Astrocyte of the hippocampus (primary cell): ENCODE measurements at regions not wholly inside any gene's neighbourhood (a gene's known extent, or its start where the extent isn't known, plus 50 kb on each side); places are given as distances from the start of the nearest gene placed in this dataset.
"Not testable (repeated sequence)": the region's sequence is repeated elsewhere in the genome, so short reads cannot be mapped to it uniquely, and the experiment has no call there.

Experiments used
- DNase-seq: peaks from one replicate; pipeline ENCODE4 v3.0.0; 2011; ENCODE audit warnings: low read depth, low spot score

DNA sequence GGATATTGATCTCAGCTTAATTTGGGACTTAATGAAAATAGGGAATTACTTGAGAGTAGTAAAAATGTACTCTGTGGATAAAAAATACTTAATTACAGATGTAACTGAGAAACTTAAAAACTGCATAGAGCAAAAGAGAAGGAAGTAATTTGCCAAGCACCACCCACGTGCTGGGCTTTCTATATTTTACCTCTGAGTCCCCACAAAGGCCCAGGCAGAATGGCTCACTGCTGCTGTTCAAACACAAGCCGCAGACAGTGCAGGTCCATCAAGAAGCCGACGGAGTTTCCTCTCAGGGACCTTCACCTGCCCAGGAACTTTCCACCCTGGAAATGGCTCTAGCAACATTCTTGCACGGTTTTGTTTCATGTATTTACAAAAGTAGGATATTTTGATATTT, 77.2 kb upstream of the TRPM1 start:
- DNase-seq: no peak

DNA sequence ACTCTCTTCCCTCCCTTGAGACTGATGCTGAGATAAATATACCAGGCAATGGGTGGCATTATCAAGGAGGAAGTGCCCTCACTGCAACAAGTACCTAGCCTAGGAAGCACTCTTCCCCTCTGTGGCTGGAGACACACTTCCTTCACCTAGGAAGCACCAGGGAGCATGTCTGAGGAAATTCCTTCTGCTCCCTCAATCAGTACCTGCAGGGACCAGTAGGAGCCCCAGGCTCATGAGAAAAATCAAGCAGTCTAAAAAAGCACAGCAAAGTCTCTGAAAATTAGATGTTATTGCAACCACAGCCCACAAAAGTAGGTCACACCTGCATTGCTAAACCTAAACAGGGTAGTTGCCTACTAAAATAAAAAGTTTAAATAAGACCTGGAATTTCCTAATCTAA, 78.2 kb upstream of the TRPM1 start:
- DNase-seq: no peak

DNA sequence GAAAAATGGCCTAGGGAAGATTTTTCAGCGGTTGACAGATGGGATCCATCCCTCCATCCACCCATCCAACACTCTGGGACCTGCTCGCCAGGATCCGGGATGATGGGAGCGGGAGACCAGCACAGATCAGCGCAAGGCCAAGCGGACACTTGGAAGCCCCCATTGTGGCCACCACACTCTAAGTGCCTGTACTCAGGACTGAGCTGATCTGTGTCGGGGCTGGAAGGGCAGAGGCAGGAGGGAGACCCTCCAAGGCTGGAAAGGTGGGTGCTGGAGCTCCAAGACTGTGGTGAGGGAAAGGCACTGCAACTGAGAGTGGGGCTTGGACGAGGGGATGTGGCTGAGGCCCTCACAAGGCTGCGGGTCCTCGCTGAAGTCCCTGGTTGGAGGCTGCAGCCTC, 91.8 kb upstream of the TRPM1 start:
- no peak for DNase-seq

DNA sequence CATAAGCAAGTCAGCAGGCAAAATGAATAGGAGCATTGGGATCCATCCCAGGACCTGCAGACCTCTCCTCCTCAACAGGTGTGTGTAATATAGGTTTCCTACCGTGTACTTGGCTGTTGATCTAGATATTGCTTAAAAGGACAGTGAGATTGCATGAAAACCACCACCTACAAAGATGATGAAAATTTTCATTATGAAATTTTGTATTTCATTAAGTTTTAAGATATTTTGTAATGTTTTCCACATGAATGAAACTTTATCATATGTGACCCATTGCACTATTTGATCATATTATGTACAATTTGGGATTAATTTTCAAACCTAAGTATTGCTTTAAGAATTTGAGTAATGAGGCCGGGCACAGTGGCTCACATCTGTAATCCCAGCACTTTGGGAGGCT, 94.3 kb upstream of the TRPM1 start:
- DNase-seq: no peak

DNA sequence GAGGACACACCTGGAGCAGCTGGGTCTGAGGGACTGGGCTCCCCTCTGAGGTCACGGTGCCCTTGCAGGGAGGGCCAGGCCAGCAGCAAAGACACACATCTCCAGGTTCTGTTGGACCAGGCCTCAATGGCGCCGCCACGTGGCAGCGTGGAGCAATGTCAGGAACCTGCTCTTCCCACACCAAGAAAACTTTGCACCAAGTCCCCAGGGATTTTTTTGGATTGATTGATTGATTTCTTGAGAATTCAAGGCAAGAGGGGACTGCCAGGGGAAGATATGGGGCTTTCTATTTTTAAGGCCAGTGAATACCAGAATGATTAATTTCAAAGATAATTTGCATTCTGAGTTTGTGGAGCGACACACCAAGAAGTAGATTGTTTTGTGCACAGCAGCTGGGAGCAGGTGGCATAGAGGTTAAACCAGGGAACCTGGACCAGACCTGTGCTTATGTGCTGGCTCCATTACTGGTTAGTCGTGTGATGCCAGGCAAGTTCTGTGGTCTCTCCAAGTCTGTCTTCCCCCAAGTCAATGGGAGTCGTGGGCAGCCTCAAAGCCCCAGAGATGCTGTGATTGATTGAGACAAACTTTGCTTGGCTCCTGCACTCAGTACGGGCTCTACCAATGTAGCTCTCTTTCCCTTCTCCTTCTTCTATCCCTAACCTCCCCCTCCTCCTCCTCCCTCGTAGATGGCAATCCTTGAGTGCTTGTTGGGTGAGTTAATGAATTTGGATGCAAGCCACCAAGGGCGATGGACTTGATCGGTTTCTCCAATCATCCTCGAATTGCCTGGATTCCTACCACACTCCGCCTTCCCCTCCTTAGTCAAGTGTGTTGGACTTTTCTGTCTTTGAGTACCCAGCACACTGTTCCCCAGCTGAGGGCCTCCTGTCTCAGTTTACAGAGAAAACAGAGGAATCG, 96.2 kb upstream of the TRPM1 start:
- DNase-seq: peak; percentile 27

DNA sequence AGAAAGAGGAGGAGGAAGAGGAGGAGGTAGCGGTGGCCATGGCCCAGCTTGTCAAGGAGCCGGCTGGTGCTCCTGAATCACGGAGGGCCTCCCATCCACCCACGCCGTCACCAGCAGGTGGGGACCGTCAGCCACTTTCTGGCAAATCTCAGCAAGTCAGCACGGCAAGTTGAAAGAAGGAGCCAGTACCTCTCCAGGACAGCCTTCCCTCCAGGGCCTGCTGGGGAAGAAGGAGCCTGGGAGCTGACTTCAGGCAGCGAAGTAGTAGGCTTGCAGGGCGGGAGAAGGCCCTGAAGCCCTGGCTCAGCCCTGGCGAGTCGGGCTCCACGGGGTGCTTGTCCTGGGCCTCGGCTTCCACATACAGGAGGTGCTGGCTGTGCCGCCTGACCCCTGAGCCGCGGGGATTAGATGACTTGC, 99.2 kb upstream of the TRPM1 start:
- DNase-seq: peak; percentile 46

DNA sequence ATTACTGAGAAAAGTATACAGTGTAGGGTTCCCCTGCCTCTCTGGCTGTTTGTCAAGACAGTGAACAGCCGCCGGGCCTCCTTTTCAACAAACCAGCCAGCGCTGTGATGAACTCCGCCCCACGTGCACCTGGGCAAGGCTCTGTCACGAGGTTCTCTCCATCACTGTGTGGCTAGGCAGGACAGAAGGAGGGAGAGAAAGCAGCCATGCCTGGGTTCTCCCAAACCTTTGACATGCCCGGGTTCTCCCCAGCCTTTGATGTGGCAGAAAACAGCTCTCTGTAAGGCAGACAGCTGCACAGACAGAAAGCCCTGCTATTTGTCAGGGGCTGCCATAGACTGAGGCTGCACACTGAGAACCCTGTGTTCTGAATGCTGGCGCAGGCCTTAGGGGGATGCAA, 101.4 kb upstream of the TRPM1 start:
- no peak for DNase-seq

DNA sequence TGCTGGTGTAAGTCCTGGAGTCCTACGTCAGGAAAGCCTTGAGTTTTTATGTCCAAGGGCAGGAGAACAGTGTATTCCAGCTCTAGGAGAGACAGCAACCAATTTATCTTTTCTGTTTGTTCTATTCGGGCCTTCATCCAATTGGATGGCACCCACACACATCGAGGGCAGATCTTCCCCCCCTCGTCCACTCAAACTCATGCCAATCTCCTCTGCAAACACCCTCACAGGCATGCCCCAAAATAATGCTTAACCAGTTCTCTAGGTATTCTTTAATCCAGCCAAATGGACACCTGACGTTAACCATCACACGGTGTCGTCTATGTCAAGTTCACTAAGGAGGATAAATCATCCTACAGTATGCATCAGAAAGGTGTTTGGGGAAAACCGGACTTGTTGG, 102.5 kb upstream of the TRPM1 start:
- DNase-seq: no peak

DNA sequence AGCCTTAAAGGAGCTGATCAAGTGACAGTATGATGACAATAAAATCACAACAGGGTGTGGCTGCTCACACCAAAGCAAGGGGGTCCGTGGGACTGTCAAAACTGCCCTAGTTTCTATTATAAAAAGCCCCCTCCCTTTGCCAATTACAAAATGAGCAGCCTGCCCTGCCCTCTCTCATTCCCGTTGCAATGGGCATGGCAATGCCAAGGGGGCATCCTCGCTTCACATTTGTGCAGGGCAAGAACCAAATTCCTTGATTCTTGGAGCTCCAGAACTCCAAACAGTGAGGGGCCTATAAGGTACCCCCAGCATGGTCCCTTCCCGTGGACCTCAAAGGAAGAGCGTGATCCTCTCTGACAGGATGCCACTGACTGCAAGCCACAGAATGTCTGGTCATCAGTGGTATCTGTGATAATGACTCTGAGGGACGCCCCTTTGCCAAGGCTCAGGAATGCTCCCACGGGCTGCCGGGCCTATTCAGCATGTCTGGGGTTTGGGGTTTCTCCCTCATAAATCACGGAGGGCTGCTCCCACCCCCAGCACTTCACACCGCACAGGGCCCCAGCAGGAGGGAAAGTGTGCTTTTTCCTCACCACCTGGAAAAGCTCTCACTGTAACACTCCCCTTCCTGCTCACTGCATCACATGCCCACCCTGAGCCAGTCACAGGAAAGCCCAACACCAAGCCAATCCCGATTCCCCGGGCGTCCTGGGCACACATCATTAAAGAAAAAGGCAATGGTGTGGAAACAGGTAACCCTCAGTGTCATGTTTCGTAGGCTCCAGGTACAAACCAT, 105.1 kb upstream of the TRPM1 start:
- DNase-seq: no peak

DNA sequence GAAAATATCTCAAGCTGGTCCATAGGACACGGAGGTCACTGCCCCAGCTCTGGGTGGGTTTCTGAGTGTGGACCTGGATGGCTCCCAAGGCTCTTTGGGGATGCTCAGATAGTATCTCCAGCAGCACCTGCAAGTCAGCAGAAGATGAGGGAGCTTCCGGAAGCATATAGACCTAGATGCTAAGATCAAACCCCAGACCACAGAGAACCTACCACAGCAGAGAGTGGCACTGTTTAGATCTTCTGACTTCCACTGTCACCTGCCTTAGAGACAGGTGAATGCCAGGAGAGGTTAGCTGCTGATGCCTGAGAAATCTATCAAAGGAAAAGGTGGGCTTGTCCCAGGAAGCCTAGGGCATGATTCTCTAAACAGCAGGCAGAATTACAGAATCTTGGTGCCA, 105.7 kb upstream of the TRPM1 start:
- DNase-seq: no peak

DNA sequence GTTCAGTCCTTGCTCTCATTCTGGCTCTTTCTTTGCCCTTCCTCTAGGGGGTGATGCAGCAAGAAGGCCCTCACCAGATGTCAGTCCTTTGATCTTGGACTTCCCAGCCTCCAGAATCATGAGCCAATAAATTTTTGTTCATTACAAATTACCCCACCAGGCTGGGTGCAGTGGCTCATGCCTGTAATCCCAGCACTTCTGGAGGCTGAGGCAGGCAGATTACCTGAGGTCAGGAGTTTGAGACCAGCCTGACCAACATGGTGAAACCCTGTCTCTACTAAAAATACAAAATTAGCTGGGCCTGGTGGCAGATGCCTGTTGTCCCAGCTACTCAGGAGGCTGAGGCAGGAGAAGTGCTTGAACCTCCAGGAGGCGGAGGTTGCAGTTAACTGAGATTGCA, 106.3 kb upstream of the TRPM1 start:
- DNase-seq: not testable (repeated sequence)

DNA sequence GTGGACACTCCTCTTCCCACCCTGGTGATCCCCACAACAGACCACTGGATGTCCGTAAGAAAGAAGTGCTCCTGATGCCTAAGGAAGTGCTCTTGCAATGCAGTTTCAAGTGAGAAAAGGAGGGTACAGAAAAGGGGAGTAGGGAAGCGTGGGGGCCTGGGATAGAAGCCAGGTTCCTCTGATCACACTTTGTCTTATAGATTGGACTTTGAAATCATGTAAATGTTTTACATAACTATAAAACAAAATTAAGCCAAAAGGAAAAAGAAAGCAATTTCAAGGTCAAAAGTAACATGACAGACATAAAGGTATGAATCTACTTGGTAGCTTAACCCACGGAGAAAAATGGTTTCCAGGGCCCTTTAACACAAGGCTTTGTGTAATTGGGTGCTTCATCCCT, 107.3 kb upstream of the TRPM1 start:
- DNase-seq: no peak

DNA sequence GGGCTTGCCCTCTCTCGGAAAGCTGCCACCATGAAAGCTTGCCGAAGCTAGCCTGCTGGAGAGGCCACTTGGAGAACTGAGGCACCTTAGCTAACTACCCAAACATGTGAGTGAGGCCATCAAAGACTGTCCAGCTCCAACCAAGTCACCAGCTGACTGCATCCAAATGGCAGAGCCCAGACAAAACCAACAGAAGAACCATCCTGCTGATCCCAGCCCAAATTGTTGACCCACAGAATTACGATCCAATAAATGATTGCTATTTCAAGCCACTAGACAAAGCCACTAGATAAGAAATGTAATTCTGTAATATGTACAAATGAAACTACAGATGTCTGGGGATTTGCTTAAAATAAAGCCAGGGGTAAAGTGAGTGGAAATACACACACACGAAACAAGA, 109.8 kb upstream of the TRPM1 start:
- DNase-seq: no peak

DNA sequence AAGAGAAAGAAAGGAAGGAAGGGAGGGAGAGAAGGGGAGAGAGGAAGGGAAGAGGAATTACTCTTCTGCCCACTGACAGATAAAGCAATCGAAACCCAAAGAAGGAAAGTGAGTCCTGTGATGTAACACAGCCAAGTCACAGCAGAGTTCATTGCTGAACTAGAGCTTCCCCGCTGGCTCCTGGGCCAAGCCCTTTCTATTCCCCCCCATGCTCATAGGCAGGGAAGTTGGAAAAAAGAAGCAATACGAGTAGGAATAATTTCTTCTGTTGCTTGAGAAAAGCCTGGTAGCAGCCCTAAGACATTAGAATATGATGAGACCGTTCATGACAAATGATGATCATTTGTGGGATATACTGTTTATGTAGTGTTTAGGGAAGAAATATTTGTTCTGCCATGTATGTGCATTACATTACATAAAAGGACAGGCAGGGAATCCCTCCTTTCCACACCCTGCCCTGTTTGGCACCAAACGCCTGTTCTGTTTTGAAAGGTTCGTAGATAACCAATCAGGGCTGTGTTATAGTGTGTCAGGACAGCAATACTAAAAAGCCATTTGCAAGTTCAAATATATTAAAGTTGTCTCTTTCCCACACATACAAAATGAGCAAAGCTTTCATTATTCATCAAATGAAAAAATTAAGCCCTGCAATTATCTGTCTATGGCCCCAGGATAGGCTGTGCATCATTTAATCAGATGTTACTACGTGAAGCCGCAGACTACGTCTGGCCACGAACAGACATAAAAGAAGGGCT, 111.0 kb upstream of the TRPM1 start:
- no peak for DNase-seq

DNA sequence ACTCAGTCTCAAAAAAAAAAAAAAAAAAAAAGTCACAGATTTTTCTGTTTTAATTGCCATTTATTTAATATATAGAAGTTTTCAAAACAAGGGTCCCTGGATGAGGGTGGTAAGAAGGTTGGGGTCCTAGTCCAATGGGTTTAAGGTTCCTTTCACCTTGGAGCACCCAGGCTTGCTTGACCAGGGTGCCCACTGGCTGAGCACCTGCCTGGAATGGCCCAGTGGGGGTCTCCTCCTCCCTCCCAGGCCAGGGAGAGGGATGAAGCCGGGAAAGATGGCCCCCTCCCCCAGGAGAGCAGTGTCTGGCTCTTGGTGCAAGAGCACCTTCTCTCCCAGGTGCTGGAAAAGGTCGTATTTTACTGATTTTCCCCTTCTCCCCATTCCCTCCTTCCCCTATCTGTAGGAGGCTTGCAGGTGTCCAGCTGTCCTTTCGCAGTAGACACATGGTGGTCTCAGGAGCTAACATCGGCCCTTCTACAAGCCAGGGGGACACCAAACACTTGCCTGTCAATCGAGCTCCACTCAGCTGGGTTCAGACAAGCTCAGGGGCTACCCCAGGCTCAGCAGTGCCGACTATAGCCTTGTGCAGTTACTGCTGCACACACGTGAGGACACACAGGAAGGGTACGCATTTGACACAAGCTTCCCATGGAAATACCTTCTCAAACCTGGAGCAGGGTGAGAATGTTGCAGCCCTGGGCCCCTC, 112.3 kb upstream of the KLF13 start:
- no peak for DNase-seq

DNA sequence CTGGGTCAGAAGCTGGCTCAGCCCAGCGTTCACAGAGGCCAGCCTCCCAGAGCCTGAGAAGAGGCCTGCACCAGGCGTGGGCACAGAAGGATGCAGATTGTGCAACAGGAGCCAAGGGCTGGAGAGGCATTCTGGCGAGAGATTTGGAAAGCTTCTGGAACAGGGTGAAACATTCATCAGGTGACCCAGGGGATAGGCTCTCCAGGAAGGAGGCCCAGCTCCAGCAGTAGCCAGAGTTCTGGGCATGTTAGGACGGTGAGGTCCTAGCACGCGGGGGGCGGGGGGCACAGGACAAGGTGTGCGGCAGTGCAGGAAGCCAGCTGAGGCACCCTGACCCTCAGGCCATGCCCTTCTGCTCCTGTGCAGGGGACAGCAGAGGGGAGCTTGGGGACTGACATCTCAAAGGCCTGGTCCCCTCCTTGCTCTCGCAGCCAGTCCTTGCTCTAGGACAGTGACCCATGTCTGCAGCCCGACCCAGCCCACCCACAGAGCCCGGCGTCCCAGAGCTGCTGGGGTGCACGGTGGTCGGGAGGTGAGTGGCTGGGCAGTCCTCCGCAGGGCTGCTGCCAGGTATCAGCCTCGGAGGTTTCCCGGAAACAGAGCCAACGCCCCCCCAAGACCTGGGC, 111.7 kb upstream of the KLF13 start:
- DNase-seq: no peak

DNA sequence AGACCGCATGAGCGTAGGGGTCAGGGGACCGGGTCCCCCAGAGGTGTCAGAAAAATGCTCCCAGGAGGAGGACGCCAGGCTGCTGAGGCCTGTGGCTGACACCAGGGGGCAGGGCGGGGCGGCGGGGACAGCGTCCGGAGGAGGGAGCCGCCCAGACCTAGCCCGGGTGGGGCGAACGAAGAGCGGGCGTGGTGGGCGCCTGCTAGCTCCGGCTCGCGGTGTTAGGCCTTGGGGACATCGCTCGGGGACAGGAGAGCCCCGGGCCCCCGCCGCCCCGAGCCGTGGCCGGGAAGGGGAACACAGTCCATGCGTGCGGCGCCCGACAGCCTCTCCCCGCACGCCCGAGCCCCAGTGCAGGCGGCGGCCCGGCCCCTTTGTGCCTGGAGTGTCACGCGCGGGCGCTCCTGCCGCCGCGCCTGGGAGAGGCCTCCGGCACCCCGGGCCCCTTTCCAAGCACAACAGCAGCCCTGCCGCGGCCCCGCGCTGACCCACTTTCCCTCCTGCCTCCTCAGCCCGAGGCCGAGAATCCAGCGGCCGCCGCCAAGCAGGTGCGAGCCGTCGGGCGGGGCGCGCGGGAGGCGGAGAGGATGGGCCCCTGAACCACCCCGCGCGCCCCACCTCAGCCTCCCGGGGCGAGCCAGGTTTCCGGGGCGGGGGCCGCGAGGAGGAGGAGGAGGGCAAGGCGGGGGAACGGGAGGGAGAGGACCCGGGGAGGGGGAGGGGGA, 111.0 kb upstream of the KLF13 start:
- peak; percentile 82 for DNase-seq

DNA sequence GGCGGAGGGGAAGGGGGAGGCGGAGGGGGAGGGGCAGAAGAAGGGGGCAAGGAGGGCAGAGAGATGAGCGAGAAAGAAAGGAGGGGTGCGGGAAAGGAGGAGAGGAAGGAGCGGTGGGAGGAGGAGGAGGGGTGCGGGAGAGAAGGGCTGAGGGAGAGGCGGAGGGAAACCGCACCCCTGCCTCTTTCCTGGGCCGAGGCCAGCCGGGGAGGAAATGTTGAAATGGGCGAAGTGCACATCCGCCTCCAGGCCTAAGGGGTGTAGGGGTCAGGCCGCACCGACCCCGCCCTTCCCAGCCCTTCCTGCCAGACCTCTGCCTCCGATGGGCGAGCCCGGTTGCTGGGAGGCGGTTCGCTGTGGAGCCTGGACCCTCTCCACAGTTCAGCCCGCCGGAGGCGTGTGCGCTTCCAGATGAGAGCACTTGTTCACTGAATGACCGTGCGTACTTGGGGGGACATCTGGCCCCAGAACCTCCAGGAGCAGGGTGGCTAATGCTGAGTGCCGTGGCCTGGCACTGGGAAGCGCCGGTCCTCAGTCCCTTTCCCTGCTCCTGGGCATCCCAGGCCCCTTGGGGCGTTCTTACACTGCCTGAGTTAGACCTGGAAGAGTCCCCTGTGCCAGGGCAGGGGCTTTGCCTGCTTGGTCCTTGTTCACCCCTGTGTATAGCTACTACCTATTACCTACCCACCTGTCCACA, 110.3 kb upstream of the KLF13 start:
- DNase-seq: peak; percentile 48

DNA sequence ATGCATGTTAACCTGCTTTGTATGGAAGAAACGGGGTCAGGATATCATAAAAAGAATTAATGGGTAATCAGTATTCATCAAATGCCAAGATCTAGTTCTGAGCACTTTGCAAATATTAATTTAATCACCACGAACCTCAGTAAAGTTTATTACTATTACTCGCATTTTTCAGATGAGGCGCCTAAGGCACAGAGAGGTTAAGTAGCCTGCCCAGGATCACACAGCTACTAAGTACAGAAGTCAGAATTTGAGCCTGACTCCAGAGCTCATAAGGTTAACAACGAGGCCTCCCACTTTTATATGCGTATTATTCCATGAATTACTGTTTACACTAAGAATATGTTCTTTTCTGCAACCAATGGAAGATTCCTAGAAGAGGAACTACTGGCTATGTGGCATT, 109.6 kb upstream of the KLF13 start:
- DNase-seq: no peak
